Activated naive CD8-positive, alpha-beta T cell treated with anti-CD3 and anti-CD28 coated beads, Interleukin-2, amount 50 U/mL, for 24 hours (primary cell): ENCODE measurements at regions not wholly inside any gene's neighbourhood (a gene's known extent, or its start where the extent isn't known, plus 50 kb on each side); places are given as distances from the start of the nearest gene placed in this dataset.
"Not testable (repeated sequence)": the region's sequence is repeated elsewhere in the genome, so short reads cannot be mapped to it uniquely, and the experiment has no call there.

Experiments used
- ATAC-seq: fragments of 150-1000 bp; cut with Tn5 transposase; one replicate; pipeline ENCODE4 v1.10.0; 2021
- DNase-seq: peaks from one replicate; pipeline ENCODE4 v3.0.0; 2021
- H3K27ac Mint-ChIP-seq: one replicate; pipeline ENCODE4 v1.8.0; 2021; ENCODE audit warnings: mild to moderate bottlenecking, mixed read lengths
- H3K27me3 Mint-ChIP-seq: one replicate; pipeline ENCODE4 v1.8.0; 2021; ENCODE audit warnings: mixed read lengths
- H3K36me3 Mint-ChIP-seq: one replicate; pipeline ENCODE4 v1.8.0; 2021; ENCODE audit warnings: low read depth, mixed read lengths
- H3K4me1 Mint-ChIP-seq: one replicate; pipeline ENCODE4 v1.8.0; 2021; ENCODE audit warnings: mixed read lengths
- H3K4me3 Mint-ChIP-seq: one replicate; pipeline ENCODE4 v1.8.0; 2021; ENCODE audit warnings: mild to moderate bottlenecking, moderate library complexity, mixed read lengths
- H3K9me3 Mint-ChIP-seq: one replicate; pipeline ENCODE4 v1.8.0; 2021; ENCODE audit warnings: mixed read lengths

- Mint-ChIP-seq H3K27me3 (peaks cover 7% of the 10 kb centered on the region), H3K4me1 (no peaks in the 10 kb centered on the region), H3K4me3 (no peak overlapping the region), H3K27ac (no peak overlapping the region), H3K36me3 (no peaks in the 10 kb centered on the region), H3K9me3 (no peaks in the 10 kb centered on the region)
- DNase-seq (no peak), ATAC-seq (no peak)
These were observed 212.5 kb downstream of the EMX2 start for GRCh38 chr10:117754770-117755658.

GRCh38 chr10:117755659-117756014 is 213.1 kb downstream of the EMX2 start:
- no peak for DNase-seq
- no peak for ATAC-seq
- Mint-ChIP-seq H3K9me3 (no peaks in the 10 kb centered on the region), H3K27ac (no peak overlapping the region), H3K4me1 (no peaks in the 10 kb centered on the region), H3K4me3 (no peak overlapping the region), H3K36me3 (no peaks in the 10 kb centered on the region), H3K27me3 (peaks cover 7% of the 10 kb centered on the region)

- Mint-ChIP-seq H3K9me3 (no peaks in the 10 kb centered on the region), H3K27me3 (peaks cover 7% of the 10 kb centered on the region), H3K27ac (no peak overlapping the region), H3K36me3 (no peaks in the 10 kb centered on the region), H3K4me1 (no peaks in the 10 kb centered on the region), H3K4me3 (no peak overlapping the region)
- DNase-seq (no peak), ATAC-seq (no peak)
These were observed 214.7 kb downstream of the EMX2 start for GRCh38 chr10:117757086-117757720.

DNA sequence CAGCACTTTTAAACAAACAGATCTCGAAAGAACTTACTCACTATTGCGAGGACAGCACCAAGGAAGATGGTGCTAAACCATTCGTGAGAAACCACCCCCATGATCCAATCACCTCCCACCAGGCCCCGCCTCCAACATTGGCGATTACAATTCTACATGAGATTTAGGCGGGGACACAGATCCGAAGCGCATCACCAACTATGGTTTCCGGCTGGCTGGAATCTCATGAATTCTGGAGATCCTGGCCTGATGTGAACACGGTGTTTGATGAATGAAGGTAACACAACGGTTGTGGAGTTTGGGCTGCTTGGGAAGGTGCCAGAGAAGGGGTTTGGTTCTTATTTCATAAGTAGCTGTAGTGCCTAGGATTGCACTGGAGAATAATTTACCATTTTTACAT is 216.7 kb downstream of the EMX2 start:
- Mint-ChIP-seq H3K9me3 (no peaks in the 10 kb centered on the region), H3K27me3 (peaks cover 11% of the 10 kb centered on the region), H3K4me1 (no peaks in the 10 kb centered on the region), H3K27ac (no peak overlapping the region), H3K4me3 (no peak overlapping the region), H3K36me3 (no peaks in the 10 kb centered on the region)
- DNase-seq = no peak
- no peak for ATAC-seq

DNA sequence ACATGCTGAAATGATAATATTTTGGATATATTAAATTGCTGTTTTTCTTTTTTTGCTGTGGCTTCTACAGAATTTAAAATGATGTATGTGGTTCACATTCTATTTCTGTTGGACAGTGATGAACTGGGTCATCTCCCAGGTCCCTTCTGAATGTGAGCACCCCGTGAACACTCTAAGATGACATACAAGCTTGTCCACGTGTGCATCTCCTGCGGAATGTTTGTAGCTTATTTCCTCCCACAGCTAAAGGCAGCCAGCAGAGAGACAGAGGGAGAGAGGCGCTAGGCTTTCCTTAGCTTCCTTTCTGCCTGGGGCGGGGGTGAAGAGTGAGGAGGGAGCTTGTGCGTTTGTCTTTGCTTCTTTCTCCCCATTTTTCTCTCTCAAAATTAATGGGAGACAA is 219.1 kb downstream of the EMX2 start:
- Mint-ChIP-seq H3K27ac (no peak overlapping the region), H3K4me1 (no peaks in the 10 kb centered on the region), H3K4me3 (no peak overlapping the region), H3K36me3 (no peaks in the 10 kb centered on the region), H3K9me3 (no peaks in the 10 kb centered on the region), H3K27me3 (peaks cover 8% of the 10 kb centered on the region)
- ATAC-seq = no peak
- DNase-seq = no peak

DNA sequence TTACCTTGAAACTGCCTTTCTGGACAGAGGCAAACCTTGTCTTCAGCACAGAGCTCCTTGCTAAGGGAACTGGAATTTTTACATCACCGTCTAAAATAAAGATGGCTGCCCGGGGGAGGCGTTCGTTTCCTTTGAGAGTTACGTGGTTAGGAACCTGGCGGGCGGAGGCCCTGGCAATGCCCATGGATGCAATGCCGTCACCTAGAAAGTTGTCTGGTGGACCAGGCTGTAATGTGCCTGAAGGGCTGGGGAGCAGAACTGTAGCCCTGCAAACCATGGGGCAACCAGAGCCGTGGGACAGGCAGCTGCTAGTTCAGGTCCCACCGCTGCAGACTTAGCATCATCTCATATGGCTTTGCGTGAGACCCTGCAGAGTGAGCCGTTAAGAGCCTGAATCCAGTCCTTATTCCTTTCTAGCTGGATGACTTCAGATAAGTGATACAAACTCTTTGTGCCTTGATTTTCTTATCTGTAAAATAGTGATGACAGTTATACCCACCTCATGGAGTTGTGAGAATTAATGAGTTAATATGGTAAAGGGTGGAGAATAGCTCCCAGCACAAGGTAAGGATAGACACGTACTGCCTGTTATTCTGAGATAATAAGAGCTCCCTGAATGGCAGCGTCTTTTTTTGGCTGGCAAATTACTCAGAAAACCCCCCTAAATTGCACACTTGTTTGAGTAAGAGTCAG is 219.7 kb downstream of the EMX2 start:
- H3K4me1 Mint-ChIP-seq = no peaks in the 10 kb centered on the region
- H3K9me3 Mint-ChIP-seq = no peaks in the 10 kb centered on the region
- no peaks in the 10 kb centered on the region for H3K36me3 Mint-ChIP-seq
- no peak for ATAC-seq
- H3K4me3 Mint-ChIP-seq = no peak overlapping the region
- no peak for DNase-seq
- no peak overlapping the region for H3K27ac Mint-ChIP-seq
- H3K27me3 Mint-ChIP-seq = peaks cover 8% of the 10 kb centered on the region

GRCh38 chr10:117762819-117763172 is 220.2 kb downstream of the EMX2 start:
- ATAC-seq (no peak), DNase-seq (no peak)
- Mint-ChIP-seq H3K4me3 (no peak overlapping the region), H3K27ac (no peak overlapping the region), H3K27me3 (peaks cover 8% of the 10 kb centered on the region), H3K9me3 (no peaks in the 10 kb centered on the region), H3K36me3 (no peaks in the 10 kb centered on the region), H3K4me1 (no peaks in the 10 kb centered on the region)

GRCh38 chr10:117763528-117763927 is 221.0 kb downstream of the EMX2 start:
- Mint-ChIP-seq H3K4me3 (no peak overlapping the region), H3K36me3 (no peaks in the 10 kb centered on the region), H3K27ac (no peak overlapping the region), H3K9me3 (no peaks in the 10 kb centered on the region), H3K4me1 (no peaks in the 10 kb centered on the region), H3K27me3 (peaks cover 6% of the 10 kb centered on the region)
- ATAC-seq (no peak), DNase-seq (no peak)

DNA sequence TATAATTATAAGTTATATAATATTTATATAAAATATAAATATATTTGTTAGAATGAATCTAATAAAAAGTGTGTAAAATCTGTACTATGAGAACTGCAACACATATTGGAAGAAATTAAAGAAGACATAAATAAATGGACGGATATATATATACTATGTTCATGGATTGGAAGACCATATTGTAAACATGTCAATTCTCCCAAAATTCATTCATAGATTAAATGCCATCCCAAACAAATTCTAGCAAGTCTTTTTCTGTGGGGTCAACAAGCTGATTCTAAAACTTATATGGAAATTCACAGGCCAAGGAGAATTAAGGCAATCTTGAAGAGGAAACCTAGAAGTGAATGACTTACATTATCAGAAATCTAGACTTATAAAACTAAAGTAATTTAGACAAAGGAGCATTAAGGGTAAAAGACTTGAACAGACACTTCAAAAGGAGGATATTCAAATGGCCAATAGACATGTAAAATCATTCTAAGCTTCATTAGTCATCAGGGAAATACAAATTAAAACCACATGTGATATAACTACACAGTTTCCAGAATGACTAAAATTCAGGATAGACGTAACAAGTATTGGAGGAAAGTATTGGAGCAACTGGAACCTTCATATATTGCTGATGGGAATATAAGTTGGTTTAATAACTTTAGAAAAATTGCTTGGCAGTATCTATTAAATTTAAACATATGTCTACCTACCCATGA is 225.9 kb downstream of the EMX2 start:
- Mint-ChIP-seq H3K27me3 (no peaks in the 10 kb centered on the region), H3K27ac (no peak overlapping the region), H3K4me3 (no peak overlapping the region), H3K36me3 (no peaks in the 10 kb centered on the region), H3K4me1 (no peaks in the 10 kb centered on the region), H3K9me3 (no peaks in the 10 kb centered on the region)
- ATAC-seq (no peak), DNase-seq (no peak)

GRCh38 chr10:117775526-117775925 is 233.0 kb downstream of the EMX2 start:
- peaks cover 2% of the 10 kb centered on the region for H3K27me3 Mint-ChIP-seq
- H3K36me3 Mint-ChIP-seq = no peaks in the 10 kb centered on the region
- H3K4me1 Mint-ChIP-seq = no peaks in the 10 kb centered on the region
- no peak overlapping the region for H3K4me3 Mint-ChIP-seq
- H3K27ac Mint-ChIP-seq = no peak overlapping the region
- H3K9me3 Mint-ChIP-seq = peaks cover 2% of the 10 kb centered on the region
- no peak for DNase-seq
- no peak for ATAC-seq

- not testable (repeated sequence) for H3K36me3 Mint-ChIP-seq, H3K27me3 Mint-ChIP-seq, H3K9me3 Mint-ChIP-seq, DNase-seq, H3K27ac Mint-ChIP-seq, H3K4me1 Mint-ChIP-seq, H3K4me3 Mint-ChIP-seq, ATAC-seq
These were observed 234.7 kb downstream of the EMX2 start for GRCh38 chr10:117777222-117777621.

- H3K27ac Mint-ChIP-seq = no peak overlapping the region
- H3K9me3 Mint-ChIP-seq = peaks cover 3% of the 10 kb centered on the region
- no peak overlapping the region for H3K4me3 Mint-ChIP-seq
- H3K36me3 Mint-ChIP-seq = no peaks in the 10 kb centered on the region
- H3K27me3 Mint-ChIP-seq = peaks cover 3% of the 10 kb centered on the region
- H3K4me1 Mint-ChIP-seq = no peaks in the 10 kb centered on the region
- ATAC-seq (no peak), DNase-seq (no peak)
These were observed 235.7 kb downstream of the EMX2 start for GRCh38 chr10:117778241-117778640.

GRCh38 chr10:117780411-117780810 is 237.9 kb downstream of the EMX2 start:
- no peaks in the 10 kb centered on the region for H3K4me1 Mint-ChIP-seq
- H3K27ac Mint-ChIP-seq = no peak overlapping the region
- DNase-seq (no peak), ATAC-seq (no peak)
- H3K36me3 Mint-ChIP-seq = no peaks in the 10 kb centered on the region
- H3K4me3 Mint-ChIP-seq = no peak overlapping the region
- peaks cover 3% of the 10 kb centered on the region for H3K27me3 Mint-ChIP-seq
- H3K9me3 Mint-ChIP-seq = peaks cover 3% of the 10 kb centered on the region

- Mint-ChIP-seq H3K27ac (no peak overlapping the region), H3K4me3 (no peak overlapping the region), H3K9me3 (peaks cover 3% of the 10 kb centered on the region), H3K4me1 (no peaks in the 10 kb centered on the region), H3K36me3 (no peaks in the 10 kb centered on the region), H3K27me3 (peaks cover 3% of the 10 kb centered on the region)
- ATAC-seq (no peak), DNase-seq (no peak)
These were observed 238.8 kb downstream of the EMX2 start for GRCh38 chr10:117781216-117781831.
